Stimulated activated naive CD8-positive, alpha-beta T cell treated with anti-CD3 and anti-CD28 coated beads, Interleukin-15, Interleukin-2, amounts not matched to agents 100 U/mL and 50 U/mL, for 24 hours (primary cell): ENCODE measurements at regions not wholly inside any gene's neighbourhood (a gene's known extent, or its start where the extent isn't known, plus 50 kb on each side); places are given as distances from the start of the nearest gene placed in this dataset.
"Not testable (repeated sequence)": the region's sequence is repeated elsewhere in the genome, so short reads cannot be mapped to it uniquely, and the experiment has no call there.

Source experiments
- ATAC-seq: fragments of 150-1000 bp; cut with Tn5 transposase; one replicate; pipeline ENCODE4 v1.10.0; 2021
- DNase-seq: peaks from one replicate; pipeline ENCODE4 v3.0.0; 2021

DNA sequence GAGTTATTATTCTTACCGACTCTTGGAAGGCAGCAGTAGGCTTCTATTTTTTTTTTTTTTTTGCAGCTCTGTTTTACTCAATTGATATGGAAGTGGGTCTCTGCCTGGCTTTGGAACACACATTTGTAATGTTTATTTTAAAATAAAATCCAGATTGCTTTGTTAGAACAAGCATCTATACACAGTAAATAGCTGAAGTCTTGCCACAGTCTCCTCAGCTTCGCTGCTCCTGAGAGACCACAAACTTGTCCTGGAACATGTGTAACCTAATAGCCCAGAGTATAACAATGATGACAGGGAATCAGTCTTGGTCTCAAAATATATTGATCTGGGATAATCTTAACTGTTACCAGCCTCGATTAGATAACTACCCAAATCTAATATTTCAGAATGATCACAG lies 299.8 kb upstream of the NOX3 start:
- no peak for DNase-seq
- no peak for ATAC-seq

GRCh38 chr6:155748778-155749177 lies 293.1 kb upstream of the NOX3 start:
- ATAC-seq, DNase-seq: not testable (repeated sequence)

GRCh38 chr6:155747491-155747890 lies 291.9 kb upstream of the NOX3 start:
- ATAC-seq (no peak), DNase-seq (no peak)

DNA sequence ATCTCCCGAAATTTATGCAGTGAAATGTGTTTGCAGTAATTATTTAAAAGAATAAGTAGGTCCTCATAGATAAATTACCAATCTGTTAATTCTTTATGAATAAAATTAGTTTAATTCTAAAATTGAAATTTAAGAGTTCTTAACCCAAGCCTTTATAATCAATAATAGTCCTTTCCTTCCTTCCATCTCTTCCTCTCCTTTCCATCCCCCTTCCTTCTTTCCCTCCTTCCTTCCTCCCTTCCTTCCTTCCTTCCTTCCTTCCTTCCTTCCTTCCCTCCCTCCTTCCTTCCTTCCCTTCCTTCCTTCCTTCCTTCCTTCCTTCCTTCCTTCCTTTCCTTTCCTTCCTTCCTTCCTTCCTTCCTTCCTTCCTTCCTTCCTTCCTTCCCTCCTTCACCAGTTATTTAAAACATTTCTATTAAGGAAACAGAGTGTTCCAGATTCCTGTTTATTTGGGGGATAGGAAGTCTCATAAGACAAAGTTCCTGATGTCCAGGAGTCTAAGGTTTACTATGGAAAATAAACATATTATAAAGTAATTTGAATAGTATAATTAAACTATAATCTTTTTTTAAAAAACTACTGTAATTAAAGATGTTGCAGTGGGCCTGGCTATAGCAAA lies 285.3 kb upstream of the NOX3 start:
- DNase-seq = no peak

DNA sequence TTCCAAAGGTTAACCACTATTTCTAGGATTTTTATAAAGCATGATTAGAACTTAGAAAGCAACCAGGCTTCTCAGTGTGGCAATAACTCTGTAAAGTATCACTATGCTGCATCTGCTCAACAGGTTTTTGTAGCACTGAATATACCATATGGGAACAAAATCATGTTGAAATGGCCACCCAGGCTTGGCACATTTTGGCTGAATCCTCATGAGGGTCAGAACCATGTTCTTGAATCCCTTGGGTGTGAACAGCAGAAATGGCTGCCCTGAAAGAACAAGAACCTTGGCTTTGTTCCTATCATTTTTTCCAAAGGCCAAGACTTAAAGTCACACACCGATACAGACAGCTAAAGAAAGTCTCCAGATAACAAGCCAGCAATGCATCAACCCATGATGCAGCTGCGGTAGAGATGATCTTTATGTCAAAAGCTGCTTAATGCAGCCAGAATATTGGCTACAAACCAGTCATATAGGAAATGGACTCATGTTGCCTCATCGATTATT lies 283.0 kb upstream of the NOX3 start:
- DNase-seq = no peak
- no peak for ATAC-seq

More for the DNA sequence above, 285.3 kb upstream of the NOX3 start:
- no peak for ATAC-seq

GRCh38 chr6:155717374-155717773 lies 261.7 kb upstream of the NOX3 start:
- DNase-seq (no peak), ATAC-seq (no peak)

DNA sequence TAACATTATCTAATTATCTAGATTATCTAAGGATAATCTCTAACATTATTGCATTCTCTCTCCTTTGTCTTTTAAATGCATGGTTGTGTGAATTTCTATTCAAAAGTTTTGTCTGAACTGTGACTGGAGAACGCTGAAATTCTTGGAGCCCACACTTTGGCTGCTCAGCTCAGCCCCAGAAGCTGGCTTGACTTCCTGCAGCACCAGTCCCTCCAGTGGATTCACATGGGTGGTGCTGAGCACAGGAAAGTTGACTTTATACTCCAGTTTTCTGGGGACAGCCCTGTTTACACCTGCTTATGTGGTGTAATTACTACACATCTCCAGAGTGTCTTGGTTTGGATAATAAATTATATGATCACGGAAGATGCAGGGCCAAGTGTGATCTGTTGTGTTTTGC lies 255.1 kb upstream of the NOX3 start:
- no peak for ATAC-seq
- no peak for DNase-seq

DNA sequence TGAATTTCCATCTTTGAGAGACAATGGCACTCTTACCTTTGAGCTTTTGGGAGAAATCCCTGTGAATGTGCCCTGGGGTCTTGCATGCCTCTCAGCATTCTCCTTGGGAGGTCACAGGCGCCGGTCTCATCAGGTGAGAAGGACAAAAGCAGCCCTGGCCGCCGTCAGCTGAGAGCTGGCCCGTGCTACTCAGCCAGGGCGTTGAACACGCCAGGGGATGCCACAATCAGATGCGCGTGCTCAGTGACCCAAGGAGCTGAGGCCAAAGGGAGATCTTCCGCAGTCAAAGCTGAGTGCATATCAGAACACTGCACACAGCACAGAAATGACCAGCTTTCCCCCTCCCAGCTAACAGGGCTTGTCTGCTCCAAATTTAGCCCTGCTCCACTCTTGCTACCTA lies 253.6 kb upstream of the NOX3 start:
- DNase-seq = no peak
- no peak for ATAC-seq

DNA sequence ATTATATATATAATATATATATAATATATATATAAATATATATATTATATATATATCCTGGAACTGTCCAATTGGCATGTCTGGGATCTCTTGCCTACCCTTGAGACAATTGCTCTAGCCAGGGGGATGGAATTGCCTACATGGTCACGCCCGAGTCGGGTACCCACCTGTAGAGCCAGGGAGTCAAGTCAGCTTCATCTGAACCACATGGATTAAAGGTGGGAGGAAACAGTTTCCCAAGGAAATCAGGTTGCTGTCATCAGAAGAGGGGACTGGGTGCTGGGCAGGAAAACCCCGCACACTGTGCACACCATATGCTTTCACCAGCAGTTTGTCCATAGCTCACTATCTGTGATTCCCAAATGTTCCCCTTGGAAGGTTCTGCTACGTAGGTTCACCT lies 252.5 kb upstream of the NOX3 start:
- DNase-seq (no peak), ATAC-seq (no peak)

- ATAC-seq = no peak
Measured at GRCh38 chr6:155706806-155707205, 251.2 kb upstream of the NOX3 start.

GRCh38 chr6:155706341-155706740 lies 250.7 kb upstream of the NOX3 start:
- no peak for ATAC-seq
- DNase-seq = no peak

More at GRCh38 chr6:155706806-155707205, 251.2 kb upstream of the NOX3 start:
- DNase-seq = no peak

- DNase-seq = no peak
- no peak for ATAC-seq
Measured at GRCh38 chr6:155701342-155701741, 245.7 kb upstream of the NOX3 start.

DNA sequence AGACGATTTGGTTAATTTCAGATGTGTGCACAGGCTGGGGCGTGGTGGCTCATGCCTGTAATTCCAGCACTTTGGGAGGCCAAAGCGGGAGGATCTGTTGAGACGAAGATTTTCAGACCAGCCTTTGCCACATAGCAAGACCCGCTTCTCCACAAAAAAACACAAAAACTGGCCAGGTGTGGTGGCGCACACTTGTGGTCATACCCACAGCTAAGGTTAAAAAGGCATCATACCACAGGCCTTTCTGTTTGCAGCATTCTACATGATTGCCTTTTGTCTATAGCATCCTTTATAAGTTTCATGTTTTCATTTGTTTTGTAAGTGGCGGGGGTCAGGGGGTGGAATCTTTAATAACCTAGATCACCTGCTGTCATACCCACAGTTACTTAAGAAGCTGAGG lies 239.9 kb upstream of the NOX3 start:
- ATAC-seq (no peak), DNase-seq (no peak)

GRCh38 chr6:155694419-155694790 lies 238.8 kb upstream of the NOX3 start:
- no peak for DNase-seq
- no peak for ATAC-seq

DNA sequence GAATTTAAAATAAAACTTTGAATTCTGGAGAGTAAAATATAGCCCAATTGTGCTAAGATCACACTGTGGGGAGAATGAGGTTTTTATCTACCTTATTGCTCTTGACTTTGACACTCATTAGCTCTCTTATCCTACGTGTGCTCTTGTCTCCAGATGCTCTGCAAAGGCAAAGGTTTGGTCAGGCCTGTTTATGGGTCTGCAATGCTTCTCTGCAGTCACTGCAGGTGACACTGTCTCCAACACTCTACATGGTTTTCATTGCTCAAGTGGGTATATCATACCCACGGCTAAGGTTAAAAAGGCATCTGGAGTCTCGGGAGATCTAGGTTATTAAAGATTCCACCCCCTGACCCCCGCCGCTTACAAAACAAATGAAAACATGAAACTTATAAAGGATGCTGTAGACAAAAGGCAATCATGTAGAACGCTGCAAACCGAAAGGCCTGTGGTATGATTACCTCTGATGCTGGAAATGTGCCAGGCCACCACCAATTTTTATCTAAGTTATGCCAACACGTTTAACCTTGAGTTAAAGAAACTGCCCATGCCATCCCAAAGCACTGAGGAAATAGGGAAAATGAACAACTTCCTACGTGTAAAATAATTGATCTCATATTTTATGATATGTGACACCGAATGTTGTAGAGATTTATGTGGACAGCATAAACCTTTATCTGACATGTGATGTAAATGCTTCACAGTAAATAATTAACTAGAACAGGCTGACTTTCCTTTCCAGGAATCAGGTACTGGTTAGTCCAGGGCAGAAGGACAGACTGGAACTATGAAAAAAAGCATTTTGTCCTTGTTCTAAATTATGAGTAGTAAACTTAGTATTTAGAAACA lies 238.2 kb upstream of the NOX3 start:
- ATAC-seq (no peak), DNase-seq (no peak)

- ATAC-seq (no peak), DNase-seq (no peak)
Measured at GRCh38 chr6:155690820-155691219, 235.2 kb upstream of the NOX3 start.

GRCh38 chr6:155687645-155688044 lies 232.0 kb upstream of the NOX3 start:
- DNase-seq (no peak), ATAC-seq (no peak)

DNA sequence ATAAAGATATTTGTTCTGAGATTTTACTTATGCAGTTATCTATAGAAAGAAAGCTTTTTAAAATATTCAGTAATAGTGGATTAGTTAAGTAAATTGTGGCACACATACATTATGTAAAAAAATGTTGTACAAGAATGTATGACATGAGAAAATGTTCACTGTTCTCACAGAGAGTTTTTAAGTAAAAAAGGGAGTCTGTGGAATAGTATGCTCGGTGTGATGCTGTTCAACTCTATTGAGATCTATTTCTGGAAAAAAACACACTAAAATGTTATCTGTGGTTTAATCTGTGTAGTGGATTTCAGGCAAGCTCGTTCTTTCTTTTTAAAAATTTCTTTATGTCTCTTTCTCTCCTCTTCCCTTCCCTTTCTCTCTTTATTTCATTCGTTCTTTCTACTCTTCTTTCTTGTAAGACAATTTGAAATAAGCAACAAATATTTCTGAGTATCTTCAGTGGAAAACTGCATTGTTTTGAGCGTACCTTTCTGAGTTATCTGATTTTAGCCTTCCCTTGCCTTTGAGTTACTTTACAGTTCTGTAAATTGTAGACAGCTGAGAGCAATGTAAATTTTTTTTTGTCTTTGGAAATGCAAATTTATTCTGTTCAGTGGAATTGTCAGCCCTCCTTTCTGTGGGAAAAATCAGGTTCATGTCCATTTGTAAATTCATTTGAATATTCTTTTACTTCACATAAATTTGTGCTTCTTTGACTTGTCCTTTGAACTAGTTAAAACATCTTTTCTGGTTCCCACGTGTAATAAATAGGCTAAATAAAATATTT lies 229.0 kb upstream of the NOX3 start:
- DNase-seq (no peak), ATAC-seq (no peak)

GRCh38 chr6:155678361-155678760 lies 222.7 kb upstream of the NOX3 start:
- DNase-seq (no peak), ATAC-seq (no peak)

- no peak for DNase-seq
- no peak for ATAC-seq
Measured at GRCh38 chr6:155676346-155676745, 220.7 kb upstream of the NOX3 start.

- ATAC-seq = no peak
Measured at GRCh38 chr6:155670655-155671054, 215.0 kb upstream of the NOX3 start.

GRCh38 chr6:155660251-155660977 lies 204.8 kb upstream of the NOX3 start:
- ATAC-seq = no peak
- DNase-seq = no peak

More at GRCh38 chr6:155670655-155671054, 215.0 kb upstream of the NOX3 start:
- DNase-seq = no peak
